MM.1S (cell line): ENCODE measurements at regions not wholly inside any gene's neighbourhood (a gene's known extent, or its start where the extent isn't known, plus 50 kb on each side); places are given as distances from the start of the nearest gene placed in this dataset.

Experiments used
- DNase-seq: peaks from one replicate; pipeline ENCODE4 v3.0.0-alpha.2; 2015
- H2AFZ ChIP-seq: fragments of 300-600 bp; sonication (generic); 2 replicates; pipeline ENCODE4 v1.6.0; 2016; ENCODE audit warnings: antibody characterized with exemption, low read length
- H3F3A ChIP-seq: fragments of 300-600 bp; sonication (generic); 2 replicates; pipeline ENCODE4 v1.6.1; 2016; ENCODE audit warnings: mild to moderate bottlenecking, antibody characterized with exemption, low read length, moderate library complexity, mixed read lengths; ENCODE audit not compliant: insufficient read depth
- H3K27ac ChIP-seq: fragments of 300-600 bp; sonication (generic); 2 replicates; pipeline ENCODE4 v1.5.1; 2016; ENCODE audit warnings: mild to moderate bottlenecking, low read length
- H3K27me3 ChIP-seq: fragments of 300-600 bp; sonication (generic); replicated peaks from 2 replicates; pipeline ENCODE4 v1.6.0; 2016; ENCODE audit warnings: low read length; ENCODE audit not compliant: insufficient read depth
- H3K36me3 ChIP-seq: fragments of 300-600 bp; sonication (generic); replicated peaks from 2 replicates; pipeline ENCODE4 v1.6.1; 2016; ENCODE audit warnings: mild to moderate bottlenecking, low read length, mixed read lengths; ENCODE audit not compliant: insufficient read depth
- H3K4me1 ChIP-seq: fragments of 300-600 bp; sonication (generic); 2 replicates; pipeline ENCODE4 v1.6.1; 2016; ENCODE audit warnings: low read length, mixed read lengths
- H3K4me2 ChIP-seq: fragments of 300-600 bp; sonication (generic); 2 replicates; pipeline ENCODE4 v1.6.0; 2016; ENCODE audit warnings: low read depth, low read length
- H3K4me3 ChIP-seq: fragments of 300-600 bp; sonication (generic); 2 replicates; pipeline ENCODE4 v1.5.1; 2016; ENCODE audit warnings: low read length, mixed read lengths
- H3K79me2 ChIP-seq: fragments of 300-600 bp; sonication (generic); 2 replicates; pipeline ENCODE4 v1.6.1; 2016; ENCODE audit warnings: mixed run types, low read length, mixed read lengths
- H3K9ac ChIP-seq: fragments of 300-600 bp; sonication (generic); 2 replicates; pipeline ENCODE4 v1.6.1; 2016; ENCODE audit warnings: low read length, mixed read lengths
- H3K9me2 ChIP-seq: fragments of 300-600 bp; sonication (generic); replicated peaks from 2 replicates; pipeline ENCODE4 v1.6.1; 2016; ENCODE audit warnings: mild to moderate bottlenecking, low read length, mixed read lengths; ENCODE audit not compliant: insufficient read depth
- H3K9me3 ChIP-seq: fragments of 300-600 bp; sonication (generic); replicated peaks from 2 replicates; pipeline ENCODE4 v1.6.1; 2016; ENCODE audit warnings: mild to moderate bottlenecking, low read length, mixed read lengths; ENCODE audit not compliant: insufficient read depth
- H4K20me1 ChIP-seq: fragments of 300-600 bp; sonication (generic); 2 replicates; pipeline ENCODE4 v1.6.1; 2016; ENCODE audit warnings: mild to moderate bottlenecking, low read length, moderate library complexity, mixed read lengths; ENCODE audit not compliant: insufficient read depth
- EZH2 ChIP-seq: fragments of 300-600 bp; sonication (generic); optimal IDR thresholded peaks from 2 replicates; pipeline ENCODE3; 2017; ENCODE audit warnings: low read depth, mild to moderate bottlenecking, antibody characterized with exemption, low read length, mixed read lengths
- EZH2phosphoT487 ChIP-seq: fragments of 300-600 bp; sonication (generic); IDR thresholded peaks from 2 replicates; pipeline ENCODE4 v1.6.1; 2018; ENCODE audit warnings: antibody characterized with exemption, low read length
- TF ChIP-seq, protein P1 (sequence below): fragments of 300-600 bp; sonication (generic); IDR thresholded peaks from 2 replicates; pipeline ENCODE4 v1.5.1; 2016; ENCODE audit warnings: antibody characterized with exemption, low read length, mixed read lengths

DNA sequence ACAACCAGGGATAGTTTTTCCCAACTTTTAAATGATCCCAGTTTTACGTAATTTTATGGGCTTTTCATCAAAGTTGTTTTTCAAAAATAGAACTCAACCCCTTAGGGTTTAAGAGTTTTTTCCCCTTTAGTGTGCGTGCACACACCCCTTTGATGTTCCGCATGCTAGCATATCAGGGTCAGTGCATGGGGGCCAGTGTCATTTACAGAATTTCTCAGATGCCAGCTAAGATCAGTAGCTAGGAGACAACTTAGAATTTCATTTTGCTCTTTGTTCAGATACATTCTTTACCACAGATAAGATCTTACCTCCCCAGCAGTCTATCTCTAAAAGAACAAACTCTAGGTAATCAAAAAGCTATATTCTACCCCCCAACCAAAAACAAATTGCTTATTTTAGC is 238.5 kb upstream of the SASH1 start:
- Histone ChIP-seq H3K79me2 (no peaks in the 10 kb centered on the region), H3K27me3 (no peaks in the 10 kb centered on the region), H3K4me3 (no peak overlapping the region), H3K9me3 (no peaks in the 10 kb centered on the region), H3K4me1 (no peaks in the 10 kb centered on the region), H3K4me2 (no peak overlapping the region), H3K9ac (no peak overlapping the region), H3K9me2 (no peaks in the 10 kb centered on the region), H3K36me3 (no peaks in the 10 kb centered on the region), H4K20me1 (no peaks in the 10 kb centered on the region), H3F3A (no peaks in the 10 kb centered on the region), H2AFZ (no peak overlapping the region), H3K27ac (no peak overlapping the region)
- DNase-seq = no peak
- TF ChIP-seq, protein P1, sequence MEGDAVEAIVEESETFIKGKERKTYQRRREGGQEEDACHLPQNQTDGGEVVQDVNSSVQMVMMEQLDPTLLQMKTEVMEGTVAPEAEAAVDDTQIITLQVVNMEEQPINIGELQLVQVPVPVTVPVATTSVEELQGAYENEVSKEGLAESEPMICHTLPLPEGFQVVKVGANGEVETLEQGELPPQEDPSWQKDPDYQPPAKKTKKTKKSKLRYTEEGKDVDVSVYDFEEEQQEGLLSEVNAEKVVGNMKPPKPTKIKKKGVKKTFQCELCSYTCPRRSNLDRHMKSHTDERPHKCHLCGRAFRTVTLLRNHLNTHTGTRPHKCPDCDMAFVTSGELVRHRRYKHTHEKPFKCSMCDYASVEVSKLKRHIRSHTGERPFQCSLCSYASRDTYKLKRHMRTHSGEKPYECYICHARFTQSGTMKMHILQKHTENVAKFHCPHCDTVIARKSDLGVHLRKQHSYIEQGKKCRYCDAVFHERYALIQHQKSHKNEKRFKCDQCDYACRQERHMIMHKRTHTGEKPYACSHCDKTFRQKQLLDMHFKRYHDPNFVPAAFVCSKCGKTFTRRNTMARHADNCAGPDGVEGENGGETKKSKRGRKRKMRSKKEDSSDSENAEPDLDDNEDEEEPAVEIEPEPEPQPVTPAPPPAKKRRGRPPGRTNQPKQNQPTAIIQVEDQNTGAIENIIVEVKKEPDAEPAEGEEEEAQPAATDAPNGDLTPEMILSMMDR = no peak
- no peak for TF ChIP-seq EZH2
- TF ChIP-seq EZH2phosphoT487 = no peak

DNA sequence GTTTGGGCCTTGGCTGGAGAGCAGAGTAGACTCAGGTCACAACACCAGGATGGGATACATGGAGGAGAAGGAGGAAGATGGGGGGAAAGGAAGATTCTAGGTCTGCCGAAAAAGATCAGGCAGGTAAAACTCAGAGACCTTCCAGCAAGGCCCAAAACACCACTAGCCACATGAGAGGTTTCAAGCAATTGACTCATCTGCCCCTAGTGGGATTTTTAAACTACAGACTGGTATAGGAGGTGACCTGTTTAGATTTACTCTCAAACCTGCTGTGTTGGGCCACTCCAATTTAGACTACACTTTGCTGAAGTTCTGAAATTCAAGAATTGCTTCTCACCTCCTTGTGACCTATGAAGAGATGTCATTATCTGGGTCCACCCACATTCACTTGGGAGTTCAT is 236.9 kb upstream of the SASH1 start:
- H3K4me3 ChIP-seq = no peak overlapping the region
- no peaks in the 10 kb centered on the region for H3K4me1 ChIP-seq
- H3K9ac ChIP-seq = no peak overlapping the region
- H3K27ac ChIP-seq = no peak overlapping the region
- H3K9me2 ChIP-seq = no peaks in the 10 kb centered on the region
- H3K27me3 ChIP-seq = no peaks in the 10 kb centered on the region
- no peak for DNase-seq
- no peak for TF ChIP-seq EZH2
- TF ChIP-seq EZH2phosphoT487 = no peak
- TF ChIP-seq, protein P1 = no peak
- H3K36me3 ChIP-seq = no peaks in the 10 kb centered on the region
- no peak overlapping the region for H3K4me2 ChIP-seq
- H4K20me1 ChIP-seq = no peaks in the 10 kb centered on the region
- H3F3A ChIP-seq = no peaks in the 10 kb centered on the region
- H3K79me2 ChIP-seq = no peaks in the 10 kb centered on the region
- H2AFZ ChIP-seq = no peak overlapping the region
- H3K9me3 ChIP-seq = no peaks in the 10 kb centered on the region

DNA sequence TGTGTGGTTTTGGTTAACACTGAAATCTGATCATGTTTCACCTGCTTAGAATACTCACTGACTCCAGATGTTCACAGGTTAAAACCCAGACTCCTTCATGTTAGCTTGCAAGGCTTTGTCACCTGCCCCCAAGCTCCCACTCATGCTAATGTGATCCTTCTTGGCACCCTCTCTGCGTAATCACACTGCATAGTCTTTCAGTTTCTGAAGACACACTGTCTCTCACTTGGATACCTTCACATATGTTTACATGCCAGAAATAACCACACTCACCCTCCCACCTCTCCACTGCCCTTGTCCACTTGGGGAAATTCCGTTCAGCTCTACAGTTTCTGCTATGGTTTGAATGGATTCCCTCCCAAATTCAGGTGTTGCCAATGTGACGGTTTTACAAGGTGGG is 234.7 kb upstream of the SASH1 start:
- Histone ChIP-seq H3K27ac (no peak overlapping the region), H3K4me2 (no peak overlapping the region), H3F3A (no peaks in the 10 kb centered on the region), H3K9ac (no peak overlapping the region), H3K4me3 (no peak overlapping the region), H3K79me2 (no peaks in the 10 kb centered on the region), H3K4me1 (no peaks in the 10 kb centered on the region), H4K20me1 (no peaks in the 10 kb centered on the region), H2AFZ (no peak overlapping the region), H3K36me3 (no peaks in the 10 kb centered on the region), H3K9me3 (no peaks in the 10 kb centered on the region), H3K9me2 (no peaks in the 10 kb centered on the region), H3K27me3 (no peaks in the 10 kb centered on the region)
- TF ChIP-seq EZH2 = no peak
- TF ChIP-seq, protein P1 = no peak
- no peak for DNase-seq

DNA sequence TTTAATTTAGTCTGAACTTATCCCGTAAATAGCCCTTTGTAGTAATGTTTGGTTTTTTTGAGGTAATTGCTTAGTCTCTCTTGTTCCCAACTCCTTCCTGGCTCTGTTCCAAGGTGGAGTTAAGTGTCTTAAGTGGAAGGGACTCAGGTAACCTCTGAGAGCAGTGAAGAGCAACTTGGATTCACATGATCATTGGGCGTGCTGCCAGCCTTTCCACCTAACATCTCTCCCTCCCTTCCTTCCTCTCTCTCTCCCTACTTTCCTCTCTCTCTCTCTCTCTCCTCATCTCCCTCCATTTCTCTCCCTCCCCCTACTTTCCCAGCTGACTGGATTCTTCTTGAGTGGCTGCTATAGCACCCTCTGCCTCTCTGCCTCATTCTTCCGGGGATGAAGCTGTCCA is 232.9 kb upstream of the SASH1 start:
- H3K4me2 ChIP-seq = no peak overlapping the region
- H3K79me2 ChIP-seq = no peaks in the 10 kb centered on the region
- H2AFZ ChIP-seq = no peak overlapping the region
- H3K9me3 ChIP-seq = no peaks in the 10 kb centered on the region
- no peaks in the 10 kb centered on the region for H3K27me3 ChIP-seq
- H3F3A ChIP-seq = no peaks in the 10 kb centered on the region
- no peak overlapping the region for H3K4me3 ChIP-seq
- H4K20me1 ChIP-seq = no peaks in the 10 kb centered on the region
- H3K9me2 ChIP-seq = no peaks in the 10 kb centered on the region
- H3K36me3 ChIP-seq = no peaks in the 10 kb centered on the region
- H3K4me1 ChIP-seq = no peaks in the 10 kb centered on the region
- no peak overlapping the region for H3K9ac ChIP-seq
- no peak overlapping the region for H3K27ac ChIP-seq
- TF ChIP-seq EZH2 (no peak), EZH2phosphoT487 (no peak)
- TF ChIP-seq, protein P1 = no peak
- DNase-seq = no peak
